Progenitor cell of endocrine pancreas (in vitro differentiated cells): ENCODE measurements at regions not wholly inside any gene's neighbourhood (a gene's known extent, or its start where the extent isn't known, plus 50 kb on each side); places are given as distances from the start of the nearest gene placed in this dataset.
"Not testable (repeated sequence)": the region's sequence is repeated elsewhere in the genome, so short reads cannot be mapped to it uniquely, and the experiment has no call there.

Experiments used
- DNase-seq: peaks from one replicate; pipeline ENCODE4 v3.0.0; 2021; ENCODE audit warnings: low spot score; ENCODE audit not compliant: unreplicated experiment
- H3K27ac Mint-ChIP-seq: 2 replicates; pipeline ENCODE4 v1.8.0; 2021; ENCODE audit warnings: mild to moderate bottlenecking, moderate library complexity, mixed read lengths
- H3K27me3 Mint-ChIP-seq: 2 replicates; pipeline ENCODE4 v1.8.0; 2021; ENCODE audit warnings: mixed read lengths
- H3K36me3 Mint-ChIP-seq: 2 replicates; pipeline ENCODE4 v1.8.0; 2022; ENCODE audit warnings: mixed read lengths; ENCODE audit not compliant: insufficient read depth
- H3K4me1 Mint-ChIP-seq: 2 replicates; pipeline ENCODE4 v1.8.0; 2021; ENCODE audit warnings: low read depth, mixed read lengths
- H3K4me3 Mint-ChIP-seq: 2 replicates; pipeline ENCODE4 v1.8.0; 2021; ENCODE audit warnings: low read depth, mild to moderate bottlenecking, moderate library complexity, mixed read lengths
- H3K9me3 Mint-ChIP-seq: 2 replicates; pipeline ENCODE4 v1.8.0; 2021; ENCODE audit warnings: low read depth, mixed read lengths
- CTCF ChIP-seq: fragments of 200-600 bp; sonication (generic); IDR thresholded peaks from one replicate; pipeline ENCODE4 v1.5.0; 2021; ENCODE audit warnings: antibody characterized with exemption, mild to moderate bottlenecking; ENCODE audit not compliant: unreplicated experiment

GRCh38 chr4:60682901-60683300, 517.2 kb upstream of the ADGRL3 start:
- Mint-ChIP-seq H3K9me3 (no peaks in the 10 kb centered on the region), H3K36me3 (no peaks in the 10 kb centered on the region), H3K4me3 (no peak overlapping the region), H3K4me1 (peaks cover 2% of the 10 kb centered on the region), H3K27ac (no peak overlapping the region), H3K27me3 (no peaks in the 10 kb centered on the region)
- no peak for TF ChIP-seq CTCF
- DNase-seq, result no peak

- Mint-ChIP-seq H3K4me3 (no peak overlapping the region), H3K27ac (no peak overlapping the region), H3K4me1 (peaks cover 2% of the 10 kb centered on the region)
Observed at GRCh38 chr4:60683357-60683756, 516.8 kb upstream of the ADGRL3 start.

GRCh38 chr4:60683973-60684372, 516.2 kb upstream of the ADGRL3 start:
- no peaks in the 10 kb centered on the region for H3K27me3 Mint-ChIP-seq
- TF ChIP-seq CTCF, result no peak
- no peak overlapping the region for H3K27ac Mint-ChIP-seq
- DNase-seq, result no peak
- no peak overlapping the region for H3K4me3 Mint-ChIP-seq
- no peaks in the 10 kb centered on the region for H3K9me3 Mint-ChIP-seq
- H3K36me3 Mint-ChIP-seq, result no peaks in the 10 kb centered on the region
- H3K4me1 Mint-ChIP-seq, result peaks cover under 1% of the 10 kb centered on the region

More at GRCh38 chr4:60683357-60683756, 516.8 kb upstream of the ADGRL3 start:
- no peak for DNase-seq
- no peak for TF ChIP-seq CTCF
- Mint-ChIP-seq H3K9me3 (no peaks in the 10 kb centered on the region), H3K36me3 (no peaks in the 10 kb centered on the region), H3K27me3 (no peaks in the 10 kb centered on the region)

- H3K27ac Mint-ChIP-seq, H3K36me3 Mint-ChIP-seq, H3K4me3 Mint-ChIP-seq, H3K27me3 Mint-ChIP-seq, DNase-seq, H3K4me1 Mint-ChIP-seq: not testable (repeated sequence)
- H3K9me3 Mint-ChIP-seq, result peaks cover 13% of the 10 kb centered on the region
Observed at GRCh38 chr4:60696062-60696461, 504.1 kb upstream of the ADGRL3 start.

GRCh38 chr4:60709061-60709460, 491.1 kb upstream of the ADGRL3 start:
- no peaks in the 10 kb centered on the region for H3K27me3 Mint-ChIP-seq
- no peaks in the 10 kb centered on the region for H3K36me3 Mint-ChIP-seq
- H3K4me1 Mint-ChIP-seq, result no peaks in the 10 kb centered on the region
- no peak for DNase-seq
- no peak for TF ChIP-seq CTCF
- H3K9me3 Mint-ChIP-seq, result no peaks in the 10 kb centered on the region
- no peak overlapping the region for H3K4me3 Mint-ChIP-seq
- H3K27ac Mint-ChIP-seq, result no peak overlapping the region

GRCh38 chr4:60718874-60719273, 481.3 kb upstream of the ADGRL3 start:
- Mint-ChIP-seq H3K4me1 (no peaks in the 10 kb centered on the region), H3K4me3 (no peak overlapping the region), H3K36me3 (no peaks in the 10 kb centered on the region), H3K9me3 (peaks cover 5% of the 10 kb centered on the region), H3K27me3 (no peaks in the 10 kb centered on the region), H3K27ac (no peak overlapping the region)
- DNase-seq, result no peak
- no peak for TF ChIP-seq CTCF
